Upper lobe of left lung (tissue), 4 donors: ENCODE measurements at regions not wholly inside any gene's neighbourhood (a gene's known extent, or its start where the extent isn't known, plus 50 kb on each side); places are given as distances from the start of the nearest gene placed in this dataset.

Source experiments
- CTCF ChIP-seq, 6 experiments: fragments of 450-650 bp in 4 of 6; fragments of 200-600 bp in 2 of 6; sonication (generic) in 2 of 6; IDR thresholded peaks; one replicate each; pipeline ENCODE4 v1.5.1; 2016 to 2019; ENCODE audit warnings: antibody characterized with exemption in 6 of 6
- EP300 ChIP-seq, 4 donors: sonication (generic); formaldehyde crosslinking; IDR thresholded peaks; one replicate each; pipeline ENCODE4 v1.5.1; 2017; ENCODE audit warnings: antibody characterized with exemption in 4 of 4, control low read depth in 2 of 4
- POLR2A ChIP-seq, 4 donors: fragments of 450-650 bp; IDR thresholded peaks; one replicate each; pipeline ENCODE4 v1.5.1; 2016 to 2017; ENCODE audit warnings: antibody characterized with exemption in 4 of 4, mild to moderate bottlenecking in 2 of 4

- TF ChIP-seq CTCF (IDR thresholded peaks at IDR 0.05) (no peak), EP300 (IDR thresholded peaks at IDR 0.05) (no peak), POLR2A (IDR thresholded peaks at IDR 0.05) (no peak)
These were observed 189.0 kb downstream of the PLPP3 start for GRCh38 chr1:56390232-56390867.
